HG02938 (cell line): ENCODE measurements at regions not wholly inside any gene's neighbourhood (a gene's known extent, or its start where the extent isn't known, plus 50 kb on each side); places are given as distances from the start of the nearest gene placed in this dataset.

Experiments used
- ATAC-seq: cut with Tn5 transposase; IDR thresholded peaks from one replicate; pipeline ENCODE4 v1.9.1; 2021; ENCODE audit warnings: mild to moderate bottlenecking, moderate library complexity; ENCODE audit not compliant: unreplicated experiment

GRCh38 chrX:88397551-88397950 is 349.5 kb upstream of the CPXCR1 start:
- no peak for ATAC-seq

- no peak for ATAC-seq
These were observed 331.0 kb upstream of the CPXCR1 start for GRCh38 chrX:88416002-88416401.

- ATAC-seq: no peak
These were observed 330.1 kb upstream of the CPXCR1 start for GRCh38 chrX:88416965-88417364.

GRCh38 chrX:88424071-88424470 is 323.0 kb upstream of the CPXCR1 start:
- ATAC-seq: no peak

- ATAC-seq: no peak
These were observed 322.5 kb upstream of the CPXCR1 start for GRCh38 chrX:88424541-88424940.

GRCh38 chrX:88425739-88426138 is 321.3 kb upstream of the CPXCR1 start:
- no peak for ATAC-seq

- ATAC-seq: no peak
These were observed 309.5 kb upstream of the CPXCR1 start for GRCh38 chrX:88437563-88437962.

GRCh38 chrX:88438209-88438608 is 308.8 kb upstream of the CPXCR1 start:
- no peak for ATAC-seq

- ATAC-seq: no peak
These were observed 307.1 kb upstream of the CPXCR1 start for GRCh38 chrX:88439935-88440334.
